ENCODE measurements at regions not wholly inside any gene's neighbourhood (a gene's known extent, or its start where the extent isn't known, plus 50 kb on each side); places are given as distances from the start of the nearest gene placed in this dataset.

- TF ChIP-seq POLR2AphosphoS5 (IDR thresholded peaks at IDR 0.05) = no peak
- TF ChIP-seq, protein P1, sequence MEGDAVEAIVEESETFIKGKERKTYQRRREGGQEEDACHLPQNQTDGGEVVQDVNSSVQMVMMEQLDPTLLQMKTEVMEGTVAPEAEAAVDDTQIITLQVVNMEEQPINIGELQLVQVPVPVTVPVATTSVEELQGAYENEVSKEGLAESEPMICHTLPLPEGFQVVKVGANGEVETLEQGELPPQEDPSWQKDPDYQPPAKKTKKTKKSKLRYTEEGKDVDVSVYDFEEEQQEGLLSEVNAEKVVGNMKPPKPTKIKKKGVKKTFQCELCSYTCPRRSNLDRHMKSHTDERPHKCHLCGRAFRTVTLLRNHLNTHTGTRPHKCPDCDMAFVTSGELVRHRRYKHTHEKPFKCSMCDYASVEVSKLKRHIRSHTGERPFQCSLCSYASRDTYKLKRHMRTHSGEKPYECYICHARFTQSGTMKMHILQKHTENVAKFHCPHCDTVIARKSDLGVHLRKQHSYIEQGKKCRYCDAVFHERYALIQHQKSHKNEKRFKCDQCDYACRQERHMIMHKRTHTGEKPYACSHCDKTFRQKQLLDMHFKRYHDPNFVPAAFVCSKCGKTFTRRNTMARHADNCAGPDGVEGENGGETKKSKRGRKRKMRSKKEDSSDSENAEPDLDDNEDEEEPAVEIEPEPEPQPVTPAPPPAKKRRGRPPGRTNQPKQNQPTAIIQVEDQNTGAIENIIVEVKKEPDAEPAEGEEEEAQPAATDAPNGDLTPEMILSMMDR (IDR thresholded peaks at IDR 0.05) = no peak
- no peak for TF ChIP-seq POLR2A (IDR thresholded peaks at IDR 0.05)
- no peak for TF ChIP-seq EP300 (IDR thresholded peaks at IDR 0.05)
- Histone ChIP-seq H3K4me3 (no peak overlapping the region), H3K4me1 (no peaks in the 10 kb centered on the region), H3K27me3 (no peaks in the 10 kb centered on the region), H3K27ac (no peak overlapping the region), H3K9me3 (no peaks in the 10 kb centered on the region), H3K36me3 (no peaks in the 10 kb centered on the region)
- DNase-seq = no peak
- 55 to 62% methylated on average over 6 of the region's 6 CpGs for WGBS, 2 donors
- ATAC-seq (ENCODE audit: low FRiP score in 2 of 2) = no peak
Measured at GRCh38 chr3:147680837-147681483, 271.8 kb downstream of the ZIC1 start.

DNA sequence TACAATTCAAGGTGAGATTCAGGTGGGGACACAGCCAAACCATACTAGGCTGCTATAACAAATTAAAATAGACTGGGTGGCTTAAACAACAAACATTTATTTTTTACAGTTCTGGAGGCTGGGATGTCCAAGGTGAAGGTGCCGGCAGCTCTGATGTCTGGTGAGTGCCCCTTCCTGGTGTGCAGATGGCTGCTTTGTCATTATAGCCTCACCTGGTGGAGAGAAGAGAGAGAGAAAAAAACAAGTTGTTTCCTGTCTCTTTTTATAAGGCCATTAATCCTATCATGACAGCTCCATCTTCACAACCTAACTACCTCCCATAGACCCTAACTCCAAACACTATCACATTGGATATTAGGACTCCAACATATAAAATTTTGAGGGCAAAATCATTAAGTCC, 279.7 kb downstream of the ZIC1 start:
- Histone ChIP-seq H3K4me3 (no peak overlapping the region), H3K9me3 (no peaks in the 10 kb centered on the region), H3K36me3 (no peaks in the 10 kb centered on the region), H3K27me3 (no peaks in the 10 kb centered on the region), H3K27ac (no peak overlapping the region), H3K4me1 (no peaks in the 10 kb centered on the region)
- DNase-seq = no peak
- 92 to 97% methylated on average over 1 of the region's 1 CpG for WGBS, 2 donors
- TF ChIP-seq POLR2AphosphoS5 (IDR thresholded peaks at IDR 0.05) = no peak
- no peak for ATAC-seq (ENCODE audit: low FRiP score in 2 of 2)

DNA sequence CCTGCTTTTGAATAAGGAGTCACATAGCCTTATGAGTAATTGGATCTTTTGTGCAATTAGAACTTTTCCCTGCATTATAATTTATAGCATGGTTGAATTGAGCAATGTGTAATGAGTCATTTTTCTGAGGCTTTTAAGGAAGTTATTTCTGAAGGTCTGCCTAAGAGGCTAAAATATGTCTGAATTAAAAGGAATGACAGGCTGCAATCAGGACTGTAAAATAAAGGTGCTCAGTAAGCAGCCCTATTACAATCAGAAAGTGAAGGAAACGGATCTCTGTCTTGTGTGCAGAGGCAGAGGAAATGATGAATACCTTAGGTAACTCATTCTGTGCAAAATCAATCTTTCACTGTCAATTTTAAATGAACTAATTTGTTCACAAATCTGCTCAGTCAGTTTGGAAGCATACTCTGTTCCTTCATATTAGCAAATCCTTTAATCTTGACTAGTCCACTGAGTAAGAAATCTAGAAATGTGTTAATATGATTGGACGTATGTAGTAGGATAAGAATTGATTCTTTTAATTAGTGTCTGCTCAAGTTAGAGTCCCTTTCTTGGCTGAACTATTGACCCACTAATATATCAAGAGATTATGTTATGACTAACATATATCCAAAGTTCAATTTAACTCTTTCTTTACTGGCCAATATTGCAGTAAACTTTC, 290.1 kb downstream of the ZIC1 start:
- ATAC-seq (ENCODE audit: low FRiP score in 2 of 2) (no peak), DNase-seq (no peak)
- WGBS, 2 donors = 45 to 53% methylated on average over 2 of the region's 2 CpGs
- H3K4me1 ChIP-seq = no peaks in the 10 kb centered on the region
- H3K9me3 ChIP-seq = no peaks in the 10 kb centered on the region
- no peak overlapping the region for H3K27ac ChIP-seq
- no peak overlapping the region for H3K4me3 ChIP-seq
- no peaks in the 10 kb centered on the region for H3K27me3 ChIP-seq
- TF ChIP-seq EP300 (IDR thresholded peaks at IDR 0.05) (no peak), POLR2A (IDR thresholded peaks at IDR 0.05) (no peak), POLR2AphosphoS5 (IDR thresholded peaks at IDR 0.05) (no peak)
- TF ChIP-seq, protein P1 (IDR thresholded peaks at IDR 0.05) = no peak
- no peaks in the 10 kb centered on the region for H3K36me3 ChIP-seq

DNA sequence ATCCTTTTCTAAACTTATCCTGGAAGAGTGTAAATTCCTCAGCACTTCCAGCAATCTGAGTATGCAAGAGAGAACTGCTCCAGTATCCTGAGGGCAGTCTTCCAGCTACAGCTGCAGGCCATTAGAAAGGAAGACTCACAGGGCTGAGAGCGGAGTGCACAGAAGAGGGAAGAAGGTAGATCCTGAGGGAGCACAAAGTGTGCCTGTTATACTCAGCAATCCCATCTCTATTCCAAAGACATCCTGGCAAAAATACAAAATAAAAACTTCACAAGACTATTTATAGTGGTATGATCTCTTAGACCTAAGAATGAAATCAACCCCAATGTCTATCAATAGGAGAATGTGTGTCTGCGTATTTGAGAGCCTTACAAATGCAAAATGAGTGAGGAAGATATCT, 292.0 kb downstream of the ZIC1 start:
- ATAC-seq (ENCODE audit: low FRiP score in 2 of 2) (no peak), DNase-seq (no peak)
- H3K9me3 ChIP-seq = no peaks in the 10 kb centered on the region
- H3K27me3 ChIP-seq = no peaks in the 10 kb centered on the region
- no peak overlapping the region for H3K27ac ChIP-seq
- no peaks in the 10 kb centered on the region for H3K36me3 ChIP-seq
- TF ChIP-seq POLR2AphosphoS5 (IDR thresholded peaks at IDR 0.05) (no peak), EP300 (IDR thresholded peaks at IDR 0.05) (no peak), POLR2A (IDR thresholded peaks at IDR 0.05) (no peak)
- TF ChIP-seq, protein P1 (IDR thresholded peaks at IDR 0.05) = no peak
- 88 to 89% methylated on average over 2 of the region's 2 CpGs for WGBS, 2 donors
- no peak overlapping the region for H3K4me3 ChIP-seq
- no peaks in the 10 kb centered on the region for H3K4me1 ChIP-seq

DNA sequence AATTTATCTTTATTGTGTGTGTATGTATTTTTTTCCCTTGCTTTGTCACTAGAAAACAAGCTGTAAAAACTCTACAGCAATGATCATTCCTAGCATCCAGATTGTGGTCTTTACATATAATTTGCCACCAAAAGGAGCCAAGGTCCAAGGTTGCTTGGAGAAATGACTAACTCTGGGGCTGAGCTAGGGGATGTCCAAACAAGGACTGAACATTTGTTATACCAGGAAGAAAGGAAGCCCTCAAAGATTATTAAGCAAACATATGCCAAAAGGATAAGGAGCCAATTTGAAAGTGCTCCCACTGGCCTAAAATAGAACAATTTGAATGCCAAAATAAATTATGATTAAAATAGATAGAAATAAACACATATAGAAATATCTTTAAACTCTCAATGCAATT, 293.3 kb downstream of the ZIC1 start:
- Histone ChIP-seq H3K9me3 (no peaks in the 10 kb centered on the region), H3K36me3 (no peaks in the 10 kb centered on the region), H3K27me3 (no peaks in the 10 kb centered on the region), H3K4me3 (no peak overlapping the region), H3K4me1 (no peaks in the 10 kb centered on the region), H3K27ac (no peak overlapping the region)
- ATAC-seq (ENCODE audit: low FRiP score in 2 of 2) (no peak), DNase-seq (no peak)
- TF ChIP-seq POLR2A (IDR thresholded peaks at IDR 0.05) (no peak), POLR2AphosphoS5 (IDR thresholded peaks at IDR 0.05) (no peak), EP300 (IDR thresholded peaks at IDR 0.05) (no peak)
- TF ChIP-seq, protein P1 (IDR thresholded peaks at IDR 0.05) = no peak
